K562 (cell line): ENCODE measurements at regions not wholly inside any gene's neighbourhood (a gene's known extent, or its start where the extent isn't known, plus 50 kb on each side); places are given as distances from the start of the nearest gene placed in this dataset.
"Not testable (repeated sequence)": the region's sequence is repeated elsewhere in the genome, so short reads cannot be mapped to it uniquely, and the experiment has no call there.

Experiments used
- CEBPG ChIP-seq, 3 experiments: fragments of 200-800 bp in 1 of 3; sonication (Bioruptor generic) in 1 of 3; sonication (generic) in 1 of 3; formaldehyde crosslinking in 1 of 3; IDR thresholded peaks in 2 of 3; conservative IDR thresholded peaks in 1 of 3; 2 replicates each; pipeline versions ENCODE4 v1.6.1 to v1.8.0; 2016 to 2022; ENCODE audit warnings: missing compliant biosample characterization in 2 of 3, missing genetic modification characterization in 2 of 3, mild to moderate bottlenecking in 1 of 3, missing genetic modification reagents in 1 of 3
- FOXA3 ChIP-seq, 2 experiments: fragments of 450-650 bp in 1 of 2; sonication (generic) in 1 of 2; formaldehyde crosslinking; IDR thresholded peaks in 1 of 2; conservative IDR thresholded peaks in 1 of 2; 2 replicates each; pipeline versions ENCODE4 v1.4.0 to v1.8.0; 2020 to 2022; ENCODE audit warnings: mild to moderate bottlenecking in 2 of 2, missing genetic modification reagents in 1 of 2
- HMG20A ChIP-seq: fragments of 450-650 bp; formaldehyde crosslinking; conservative IDR thresholded peaks from 2 replicates; pipeline ENCODE4 v1.4.0; 2020; ENCODE audit warnings: mild to moderate bottlenecking, mixed read lengths
- MCM7 ChIP-seq, 2 experiments: fragments of 450-650 bp; IDR thresholded peaks; 2 replicates each; pipeline ENCODE4 v1.6.1; 2016 to 2018
- SMARCB1 ChIP-seq: IDR thresholded peaks from 2 replicates; pipeline ENCODE4 v1.6.1; 2011; ENCODE audit warnings: improper control_type of control experiment, low read depth; ENCODE audit not compliant: insufficient read length

GRCh38 chr7:76955124-76955523, 77.0 kb downstream of the SPDYE17 start:
- TF ChIP-seq FOXA3 (CRISPR knock-in tag; conservative IDR thresholded peaks at IDR 0.05 in 1 of 2, IDR thresholded peaks at IDR 0.05 in 1 of 2); HMG20A; MCM7 (IDR thresholded peaks at IDR 0.05); SMARCB1; CEBPG (CRISPR knock-in tag; IDR thresholded peaks at IDR 0.05); CEBPG (tag; conservative IDR thresholded peaks at IDR 0.05 in 1 of 2, IDR thresholded peaks at IDR 0.05 in 1 of 2): not testable (repeated sequence)
